HepG2 (cell line): ENCODE measurements at regions not wholly inside any gene's neighbourhood (a gene's known extent, or its start where the extent isn't known, plus 50 kb on each side); places are given as distances from the start of the nearest gene placed in this dataset.

Source experiments
- CBFB ChIP-seq: sonication (generic); formaldehyde crosslinking; IDR thresholded peaks from 2 replicates; pipeline ENCODE4 v1.4.0; 2020; ENCODE audit warnings: missing genetic modification reagents
- HHEX ChIP-seq: IDR thresholded peaks from 2 replicates; pipeline ENCODE4 v1.6.1; 2016; ENCODE audit warnings: control low read depth
- PHF5A ChIP-seq: IDR thresholded peaks from one replicate; pipeline ENCODE4 v1.6.1; 2018; ENCODE audit warnings: low read depth, missing genetic modification reagents; ENCODE audit not compliant: unreplicated experiment
- RARG ChIP-seq: sonication (generic); formaldehyde crosslinking; IDR thresholded peaks from 2 replicates; pipeline ENCODE4 v1.4.0; 2020; ENCODE audit warnings: low read depth, mild to moderate bottlenecking, missing genetic modification reagents
- SOX6 ChIP-seq, 2 experiments: fragments of 450-650 bp in 1 of 2; sonication (generic) in 1 of 2; formaldehyde crosslinking in 1 of 2; IDR thresholded peaks; 2 replicates each; pipeline versions ENCODE4 v1.4.0 to v1.6.1; 2017 to 2020; ENCODE audit warnings: antibody characterized with exemption in 1 of 2, mild to moderate bottlenecking in 1 of 2, missing genetic modification reagents in 1 of 2
- ZNF337 ChIP-seq: sonication (generic); formaldehyde crosslinking; IDR thresholded peaks from 2 replicates; pipeline ENCODE4 v1.5.1; 2020; ENCODE audit warnings: missing genetic modification reagents, low read depth, mild to moderate bottlenecking, borderline replicate concordance
- ZNF644 ChIP-seq: IDR thresholded peaks from 2 replicates; pipeline ENCODE4 v1.6.1; 2016; ENCODE audit warnings: low read depth
- ZNF672 ChIP-seq: sonication (generic); formaldehyde crosslinking; IDR thresholded peaks from 2 replicates; pipeline ENCODE4 v1.8.1; 2022; ENCODE audit warnings: missing genetic modification reagents
- ZNF747 ChIP-seq: sonication (generic); formaldehyde crosslinking; IDR thresholded peaks from 2 replicates; pipeline ENCODE4 v1.8.1; 2023; ENCODE audit warnings: missing genetic modification reagents, mild to moderate bottlenecking, borderline replicate concordance
- ZNF790 ChIP-seq: sonication (generic); formaldehyde crosslinking; IDR thresholded peaks from 2 replicates; pipeline ENCODE4 v1.8.0; 2022; ENCODE audit warnings: missing genetic modification reagents, mild to moderate bottlenecking, borderline replicate concordance
- TF ChIP-seq, protein P1 (sequence below): IDR thresholded peaks from 2 replicates; pipeline ENCODE4 v1.6.1; 2018; ENCODE audit warnings: missing genetic modification reagents
- TF ChIP-seq, protein P2 (sequence below): sonication (generic); formaldehyde crosslinking; IDR thresholded peaks from 2 replicates; pipeline ENCODE4 v1.4.0; 2020; ENCODE audit warnings: missing genetic modification reagents, borderline replicate concordance
- TF ChIP-seq, protein P3 (sequence below): sonication (generic); formaldehyde crosslinking; IDR thresholded peaks from 2 replicates; pipeline ENCODE4 v1.4.0; 2020; ENCODE audit warnings: missing genetic modification reagents
- TF ChIP-seq, protein P4 (sequence below): sonication (generic); formaldehyde crosslinking; IDR thresholded peaks from 2 replicates; pipeline ENCODE4 v1.8.1; 2023; ENCODE audit warnings: missing genetic modification reagents, mild to moderate bottlenecking, borderline replicate concordance
- TF ChIP-seq, protein P5 (sequence below): IDR thresholded peaks from 2 replicates; pipeline ENCODE4 v1.6.1; 2016; ENCODE audit warnings: control low read depth

DNA sequence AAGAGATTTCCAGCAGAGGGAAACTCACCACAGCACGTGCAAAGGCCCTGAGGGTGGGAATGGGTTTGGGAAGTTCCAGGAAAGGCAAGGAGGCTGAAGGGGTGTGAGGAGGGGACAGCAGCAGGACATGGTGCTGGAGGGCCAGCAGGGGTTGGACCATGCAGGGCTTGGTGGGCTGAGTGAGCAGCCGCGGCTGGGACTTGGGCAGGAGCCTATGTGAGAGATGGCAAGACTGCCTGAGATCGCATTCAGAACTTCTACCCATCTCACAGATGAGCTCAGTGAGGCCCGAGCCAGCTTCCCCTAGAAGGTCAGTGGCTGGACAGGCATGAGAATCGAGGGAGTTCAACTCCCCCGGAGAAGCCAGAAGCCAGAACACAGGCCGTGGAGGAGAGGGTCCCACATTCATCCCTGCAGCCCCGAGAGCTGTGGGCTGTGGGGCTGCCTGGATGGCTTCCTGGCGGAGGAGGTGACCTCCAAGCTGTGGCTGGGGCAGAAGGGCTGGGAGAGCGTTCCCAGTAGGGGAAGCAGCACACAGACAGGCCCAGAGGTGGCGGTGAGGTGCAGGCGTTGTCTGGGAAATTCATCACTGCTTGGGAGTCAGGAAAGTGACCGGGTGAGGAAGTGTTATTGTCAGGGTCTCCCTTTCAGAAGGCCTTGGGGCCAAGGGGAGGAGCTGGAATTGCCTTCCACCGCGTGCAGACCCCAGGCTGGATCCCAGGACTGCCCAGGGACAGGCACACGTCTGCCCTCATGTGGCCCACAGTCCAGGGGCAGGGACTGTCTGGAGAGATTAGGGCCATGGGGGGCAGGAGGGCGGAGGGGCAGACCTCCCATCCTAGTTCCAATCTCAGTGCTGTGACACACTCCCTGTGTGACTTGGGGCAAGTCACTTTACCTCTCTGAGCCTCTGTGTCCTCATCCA, 103.8 kb downstream of the CEBPB start (continued):
- no peak for TF ChIP-seq HHEX
- TF ChIP-seq CBFB (CRISPR knock-in tag): peak; percentile 15; the same call in 1 of the 2 replicates
- no peak for TF ChIP-seq PHF5A (CRISPR knock-in tag)
- TF ChIP-seq ZNF790 (CRISPR knock-in tag): no peak
- no peak; the same call in 1 of the 2 replicates for TF ChIP-seq ZNF337 (CRISPR knock-in tag)
- peak; percentile 29; the same call in 1 of the 2 replicates for TF ChIP-seq ZNF747
- TF ChIP-seq, protein P1, sequence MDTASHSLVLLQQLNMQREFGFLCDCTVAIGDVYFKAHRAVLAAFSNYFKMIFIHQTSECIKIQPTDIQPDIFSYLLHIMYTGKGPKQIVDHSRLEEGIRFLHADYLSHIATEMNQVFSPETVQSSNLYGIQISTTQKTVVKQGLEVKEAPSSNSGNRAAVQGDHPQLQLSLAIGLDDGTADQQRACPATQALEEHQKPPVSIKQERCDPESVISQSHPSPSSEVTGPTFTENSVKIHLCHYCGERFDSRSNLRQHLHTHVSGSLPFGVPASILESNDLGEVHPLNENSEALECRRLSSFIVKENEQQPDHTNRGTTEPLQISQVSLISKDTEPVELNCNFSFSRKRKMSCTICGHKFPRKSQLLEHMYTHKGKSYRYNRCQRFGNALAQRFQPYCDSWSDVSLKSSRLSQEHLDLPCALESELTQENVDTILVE (CRISPR knock-in tag): no peak
- TF ChIP-seq, protein P2, sequence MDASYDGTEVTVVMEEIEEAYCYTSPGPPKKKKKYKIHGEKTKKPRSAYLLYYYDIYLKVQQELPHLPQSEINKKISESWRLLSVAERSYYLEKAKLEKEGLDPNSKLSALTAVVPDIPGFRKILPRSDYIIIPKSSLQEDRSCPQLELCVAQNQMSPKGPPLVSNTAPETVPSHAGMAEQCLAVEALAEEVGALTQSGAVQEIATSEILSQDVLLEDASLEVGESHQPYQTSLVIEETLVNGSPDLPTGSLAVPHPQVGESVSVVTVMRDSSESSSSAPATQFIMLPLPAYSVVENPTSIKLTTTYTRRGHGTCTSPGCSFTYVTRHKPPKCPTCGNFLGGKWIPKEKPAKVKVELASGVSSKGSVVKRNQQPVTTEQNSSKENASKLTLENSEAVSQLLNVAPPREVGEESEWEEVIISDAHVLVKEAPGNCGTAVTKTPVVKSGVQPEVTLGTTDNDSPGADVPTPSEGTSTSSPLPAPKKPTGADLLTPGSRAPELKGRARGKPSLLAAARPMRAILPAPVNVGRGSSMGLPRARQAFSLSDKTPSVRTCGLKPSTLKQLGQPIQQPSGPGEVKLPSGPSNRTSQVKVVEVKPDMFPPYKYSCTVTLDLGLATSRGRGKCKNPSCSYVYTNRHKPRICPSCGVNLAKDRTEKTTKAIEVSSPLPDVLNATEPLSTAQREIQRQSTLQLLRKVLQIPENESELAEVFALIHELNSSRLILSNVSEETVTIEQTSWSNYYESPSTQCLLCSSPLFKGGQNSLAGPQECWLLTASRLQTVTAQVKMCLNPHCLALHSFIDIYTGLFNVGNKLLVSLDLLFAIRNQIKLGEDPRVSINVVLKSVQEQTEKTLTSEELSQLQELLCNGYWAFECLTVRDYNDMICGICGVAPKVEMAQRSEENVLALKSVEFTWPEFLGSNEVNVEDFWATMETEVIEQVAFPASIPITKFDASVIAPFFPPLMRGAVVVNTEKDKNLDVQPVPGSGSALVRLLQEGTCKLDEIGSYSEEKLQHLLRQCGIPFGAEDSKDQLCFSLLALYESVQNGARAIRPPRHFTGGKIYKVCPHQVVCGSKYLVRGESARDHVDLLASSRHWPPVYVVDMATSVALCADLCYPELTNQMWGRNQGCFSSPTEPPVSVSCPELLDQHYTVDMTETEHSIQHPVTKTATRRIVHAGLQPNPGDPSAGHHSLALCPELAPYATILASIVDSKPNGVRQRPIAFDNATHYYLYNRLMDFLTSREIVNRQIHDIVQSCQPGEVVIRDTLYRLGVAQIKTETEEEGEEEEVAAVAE: no peak
- TF ChIP-seq, protein P3, sequence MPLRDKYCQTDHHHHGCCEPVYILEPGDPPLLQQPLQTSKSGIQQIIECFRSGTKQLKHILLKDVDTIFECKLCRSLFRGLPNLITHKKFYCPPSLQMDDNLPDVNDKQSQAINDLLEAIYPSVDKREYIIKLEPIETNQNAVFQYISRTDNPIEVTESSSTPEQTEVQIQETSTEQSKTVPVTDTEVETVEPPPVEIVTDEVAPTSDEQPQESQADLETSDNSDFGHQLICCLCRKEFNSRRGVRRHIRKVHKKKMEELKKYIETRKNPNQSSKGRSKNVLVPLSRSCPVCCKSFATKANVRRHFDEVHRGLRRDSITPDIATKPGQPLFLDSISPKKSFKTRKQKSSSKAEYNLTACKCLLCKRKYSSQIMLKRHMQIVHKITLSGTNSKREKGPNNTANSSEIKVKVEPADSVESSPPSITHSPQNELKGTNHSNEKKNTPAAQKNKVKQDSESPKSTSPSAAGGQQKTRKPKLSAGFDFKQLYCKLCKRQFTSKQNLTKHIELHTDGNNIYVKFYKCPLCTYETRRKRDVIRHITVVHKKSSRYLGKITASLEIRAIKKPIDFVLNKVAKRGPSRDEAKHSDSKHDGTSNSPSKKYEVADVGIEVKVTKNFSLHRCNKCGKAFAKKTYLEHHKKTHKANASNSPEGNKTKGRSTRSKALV (CRISPR knock-in tag): no peak
- TF ChIP-seq SOX6 (IDR thresholded peaks at IDR 0.05): no peak
- peak; percentile 67 for TF ChIP-seq SOX6 (CRISPR knock-in tag; IDR thresholded peaks at IDR 0.05)
- TF ChIP-seq ZNF644 (CRISPR knock-in tag): no peak
- TF ChIP-seq, protein P4, sequence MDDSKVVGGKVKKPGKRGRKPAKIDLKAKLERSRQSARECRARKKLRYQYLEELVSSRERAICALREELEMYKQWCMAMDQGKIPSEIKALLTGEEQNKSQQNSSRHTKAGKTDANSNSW (CRISPR knock-in tag): no peak
- no peak for TF ChIP-seq RARG
- no peak for TF ChIP-seq ZNF672
- TF ChIP-seq, protein P5, sequence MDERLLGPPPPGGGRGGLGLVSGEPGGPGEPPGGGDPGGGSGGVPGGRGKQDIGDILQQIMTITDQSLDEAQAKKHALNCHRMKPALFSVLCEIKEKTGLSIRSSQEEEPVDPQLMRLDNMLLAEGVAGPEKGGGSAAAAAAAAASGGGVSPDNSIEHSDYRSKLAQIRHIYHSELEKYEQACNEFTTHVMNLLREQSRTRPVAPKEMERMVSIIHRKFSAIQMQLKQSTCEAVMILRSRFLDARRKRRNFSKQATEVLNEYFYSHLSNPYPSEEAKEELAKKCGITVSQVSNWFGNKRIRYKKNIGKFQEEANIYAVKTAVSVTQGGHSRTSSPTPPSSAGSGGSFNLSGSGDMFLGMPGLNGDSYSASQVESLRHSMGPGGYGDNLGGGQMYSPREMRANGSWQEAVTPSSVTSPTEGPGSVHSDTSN (CRISPR knock-in tag): no peak
